ENCODE measurements at regions not wholly inside any gene's neighbourhood (a gene's known extent, or its start where the extent isn't known, plus 50 kb on each side); places are given as distances from the start of the nearest gene placed in this dataset.

GRCh38 chr6:6764764-6765434, 176.4 kb downstream of the LY86 start:
- Histone ChIP-seq H3K4me1 (ENCODE audit: insufficient read depth) (no peaks in the 10 kb centered on the region), H3K27me3 (ENCODE audit: insufficient read depth) (no peaks in the 10 kb centered on the region), H3K4me3 (no peak overlapping the region), H2AFZ (no peak overlapping the region; the same call in 1 of the 2 replicates), H3K79me2 (replicated peaks; ENCODE audit: insufficient read depth) (no peaks in the 10 kb centered on the region), H3F3A (replicated peaks; ENCODE audit: low read depth) (no peaks in the 10 kb centered on the region), H4K20me1 (replicated peaks; ENCODE audit: insufficient read depth) (no peaks in the 10 kb centered on the region), H3K9me2 (ENCODE audit: insufficient read depth) (no peaks in the 10 kb centered on the region), H3K27ac (ENCODE audit: low read depth) (no peak overlapping the region), H3K36me3 (ENCODE audit: insufficient read depth) (no peaks in the 10 kb centered on the region), H3K4me2 (no peak overlapping the region)
- Mint-ChIP-seq H3K4me3 (no peak overlapping the region), H3K27ac (no peak overlapping the region), H3K27me3 (ENCODE audit: insufficient read depth, low read depth, poor library complexity) (peaks cover 4% of the 10 kb centered on the region), H3K9me3 (no peaks in the 10 kb centered on the region), H3K4me1 (peaks cover 2% of the 10 kb centered on the region), H3K36me3 (ENCODE audit: low read depth) (no peaks in the 10 kb centered on the region)
- DNase-seq (ENCODE audit: low spot score) (no peak), ATAC-seq (no peak)
- TF ChIP-seq ZNF331 (CRISPR knock-in tag; IDR thresholded peaks at IDR 0.05; ENCODE audit: low read depth) (no peak), EZH2 (IDR thresholded peaks at IDR 0.05; ENCODE audit: low read depth, unreplicated experiment) (no peak), JUNB (IDR thresholded peaks at IDR 0.05; ENCODE audit: unreplicated experiment) (no peak), STAT1 (IDR thresholded peaks at IDR 0.05; ENCODE audit: unreplicated experiment) (no peak), ETS1 (IDR thresholded peaks at IDR 0.05) (no peak), NANOG (IDR thresholded peaks at IDR 0.05; ENCODE audit: borderline replicate concordance) (no peak), POLR2AphosphoS5 (IDR thresholded peaks at IDR 0.05; ENCODE audit: low read depth) (no peak), ZNF114 (CRISPR knock-in tag; IDR thresholded peaks at IDR 0.05) (no peak), EZH2phosphoT487 (IDR thresholded peaks at IDR 0.05; ENCODE audit: unreplicated experiment) (no peak), CREB1 (CRISPR knock-in tag; IDR thresholded peaks at IDR 0.05; ENCODE audit: low read depth) (no peak)
- TF ChIP-seq, protein P1, sequence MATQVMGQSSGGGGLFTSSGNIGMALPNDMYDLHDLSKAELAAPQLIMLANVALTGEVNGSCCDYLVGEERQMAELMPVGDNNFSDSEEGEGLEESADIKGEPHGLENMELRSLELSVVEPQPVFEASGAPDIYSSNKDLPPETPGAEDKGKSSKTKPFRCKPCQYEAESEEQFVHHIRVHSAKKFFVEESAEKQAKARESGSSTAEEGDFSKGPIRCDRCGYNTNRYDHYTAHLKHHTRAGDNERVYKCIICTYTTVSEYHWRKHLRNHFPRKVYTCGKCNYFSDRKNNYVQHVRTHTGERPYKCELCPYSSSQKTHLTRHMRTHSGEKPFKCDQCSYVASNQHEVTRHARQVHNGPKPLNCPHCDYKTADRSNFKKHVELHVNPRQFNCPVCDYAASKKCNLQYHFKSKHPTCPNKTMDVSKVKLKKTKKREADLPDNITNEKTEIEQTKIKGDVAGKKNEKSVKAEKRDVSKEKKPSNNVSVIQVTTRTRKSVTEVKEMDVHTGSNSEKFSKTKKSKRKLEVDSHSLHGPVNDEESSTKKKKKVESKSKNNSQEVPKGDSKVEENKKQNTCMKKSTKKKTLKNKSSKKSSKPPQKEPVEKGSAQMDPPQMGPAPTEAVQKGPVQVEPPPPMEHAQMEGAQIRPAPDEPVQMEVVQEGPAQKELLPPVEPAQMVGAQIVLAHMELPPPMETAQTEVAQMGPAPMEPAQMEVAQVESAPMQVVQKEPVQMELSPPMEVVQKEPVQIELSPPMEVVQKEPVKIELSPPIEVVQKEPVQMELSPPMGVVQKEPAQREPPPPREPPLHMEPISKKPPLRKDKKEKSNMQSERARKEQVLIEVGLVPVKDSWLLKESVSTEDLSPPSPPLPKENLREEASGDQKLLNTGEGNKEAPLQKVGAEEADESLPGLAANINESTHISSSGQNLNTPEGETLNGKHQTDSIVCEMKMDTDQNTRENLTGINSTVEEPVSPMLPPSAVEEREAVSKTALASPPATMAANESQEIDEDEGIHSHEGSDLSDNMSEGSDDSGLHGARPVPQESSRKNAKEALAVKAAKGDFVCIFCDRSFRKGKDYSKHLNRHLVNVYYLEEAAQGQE (IDR thresholded peaks at IDR 0.05; ENCODE audit: unreplicated experiment), result no peak
- TF ChIP-seq, protein P2, sequence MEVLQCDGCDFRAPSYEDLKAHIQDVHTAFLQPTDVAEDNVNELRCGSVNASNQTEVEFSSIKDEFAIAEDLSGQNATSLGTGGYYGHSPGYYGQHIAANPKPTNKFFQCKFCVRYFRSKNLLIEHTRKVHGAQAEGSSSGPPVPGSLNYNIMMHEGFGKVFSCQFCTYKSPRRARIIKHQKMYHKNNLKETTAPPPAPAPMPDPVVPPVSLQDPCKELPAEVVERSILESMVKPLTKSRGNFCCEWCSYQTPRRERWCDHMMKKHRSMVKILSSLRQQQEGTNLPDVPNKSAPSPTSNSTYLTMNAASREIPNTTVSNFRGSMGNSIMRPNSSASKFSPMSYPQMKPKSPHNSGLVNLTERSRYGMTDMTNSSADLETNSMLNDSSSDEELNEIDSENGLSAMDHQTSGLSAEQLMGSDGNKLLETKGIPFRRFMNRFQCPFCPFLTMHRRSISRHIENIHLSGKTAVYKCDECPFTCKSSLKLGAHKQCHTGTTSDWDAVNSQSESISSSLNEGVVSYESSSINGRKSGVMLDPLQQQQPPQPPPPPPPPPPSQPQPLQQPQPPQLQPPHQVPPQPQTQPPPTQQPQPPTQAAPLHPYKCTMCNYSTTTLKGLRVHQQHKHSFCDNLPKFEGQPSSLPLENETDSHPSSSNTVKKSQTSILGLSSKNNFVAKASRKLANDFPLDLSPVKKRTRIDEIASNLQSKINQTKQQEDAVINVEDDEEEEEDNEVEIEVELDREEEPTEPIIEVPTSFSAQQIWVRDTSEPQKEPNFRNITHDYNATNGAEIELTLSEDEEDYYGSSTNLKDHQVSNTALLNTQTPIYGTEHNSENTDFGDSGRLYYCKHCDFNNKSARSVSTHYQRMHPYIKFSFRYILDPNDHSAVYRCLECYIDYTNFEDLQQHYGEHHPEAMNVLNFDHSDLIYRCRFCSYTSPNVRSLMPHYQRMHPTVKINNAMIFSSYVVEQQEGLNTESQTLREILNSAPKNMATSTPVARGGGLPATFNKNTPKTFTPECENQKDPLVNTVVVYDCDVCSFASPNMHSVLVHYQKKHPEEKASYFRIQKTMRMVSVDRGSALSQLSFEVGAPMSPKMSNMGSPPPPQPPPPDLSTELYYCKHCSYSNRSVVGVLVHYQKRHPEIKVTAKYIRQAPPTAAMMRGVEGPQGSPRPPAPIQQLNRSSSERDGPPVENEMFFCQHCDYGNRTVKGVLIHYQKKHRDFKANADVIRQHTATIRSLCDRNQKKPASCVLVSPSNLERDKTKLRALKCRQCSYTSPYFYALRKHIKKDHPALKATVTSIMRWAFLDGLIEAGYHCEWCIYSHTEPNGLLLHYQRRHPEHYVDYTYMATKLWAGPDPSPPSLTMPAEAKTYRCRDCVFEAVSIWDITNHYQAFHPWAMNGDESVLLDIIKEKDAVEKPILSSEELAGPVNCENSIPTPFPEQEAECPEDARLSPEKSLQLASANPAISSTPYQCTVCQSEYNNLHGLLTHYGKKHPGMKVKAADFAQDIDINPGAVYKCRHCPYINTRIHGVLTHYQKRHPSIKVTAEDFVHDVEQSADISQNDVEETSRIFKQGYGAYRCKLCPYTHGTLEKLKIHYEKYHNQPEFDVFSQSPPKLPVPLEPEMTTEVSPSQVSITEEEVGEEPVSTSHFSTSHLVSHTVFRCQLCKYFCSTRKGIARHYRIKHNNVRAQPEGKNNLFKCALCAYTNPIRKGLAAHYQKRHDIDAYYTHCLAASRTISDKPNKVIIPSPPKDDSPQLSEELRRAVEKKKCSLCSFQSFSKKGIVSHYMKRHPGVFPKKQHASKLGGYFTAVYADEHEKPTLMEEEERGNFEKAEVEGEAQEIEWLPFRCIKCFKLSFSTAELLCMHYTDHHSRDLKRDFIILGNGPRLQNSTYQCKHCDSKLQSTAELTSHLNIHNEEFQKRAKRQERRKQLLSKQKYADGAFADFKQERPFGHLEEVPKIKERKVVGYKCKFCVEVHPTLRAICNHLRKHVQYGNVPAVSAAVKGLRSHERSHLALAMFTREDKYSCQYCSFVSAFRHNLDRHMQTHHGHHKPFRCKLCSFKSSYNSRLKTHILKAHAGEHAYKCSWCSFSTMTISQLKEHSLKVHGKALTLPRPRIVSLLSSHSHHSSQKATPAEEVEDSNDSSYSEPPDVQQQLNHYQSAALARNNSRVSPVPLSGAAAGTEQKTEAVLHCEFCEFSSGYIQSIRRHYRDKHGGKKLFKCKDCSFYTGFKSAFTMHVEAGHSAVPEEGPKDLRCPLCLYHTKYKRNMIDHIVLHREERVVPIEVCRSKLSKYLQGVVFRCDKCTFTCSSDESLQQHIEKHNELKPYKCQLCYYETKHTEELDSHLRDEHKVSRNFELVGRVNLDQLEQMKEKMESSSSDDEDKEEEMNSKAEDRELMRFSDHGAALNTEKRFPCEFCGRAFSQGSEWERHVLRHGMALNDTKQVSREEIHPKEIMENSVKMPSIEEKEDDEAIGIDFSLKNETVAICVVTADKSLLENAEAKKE (CRISPR knock-in tag; IDR thresholded peaks at IDR 0.05), result no peak
- TF ChIP-seq, protein P3, sequence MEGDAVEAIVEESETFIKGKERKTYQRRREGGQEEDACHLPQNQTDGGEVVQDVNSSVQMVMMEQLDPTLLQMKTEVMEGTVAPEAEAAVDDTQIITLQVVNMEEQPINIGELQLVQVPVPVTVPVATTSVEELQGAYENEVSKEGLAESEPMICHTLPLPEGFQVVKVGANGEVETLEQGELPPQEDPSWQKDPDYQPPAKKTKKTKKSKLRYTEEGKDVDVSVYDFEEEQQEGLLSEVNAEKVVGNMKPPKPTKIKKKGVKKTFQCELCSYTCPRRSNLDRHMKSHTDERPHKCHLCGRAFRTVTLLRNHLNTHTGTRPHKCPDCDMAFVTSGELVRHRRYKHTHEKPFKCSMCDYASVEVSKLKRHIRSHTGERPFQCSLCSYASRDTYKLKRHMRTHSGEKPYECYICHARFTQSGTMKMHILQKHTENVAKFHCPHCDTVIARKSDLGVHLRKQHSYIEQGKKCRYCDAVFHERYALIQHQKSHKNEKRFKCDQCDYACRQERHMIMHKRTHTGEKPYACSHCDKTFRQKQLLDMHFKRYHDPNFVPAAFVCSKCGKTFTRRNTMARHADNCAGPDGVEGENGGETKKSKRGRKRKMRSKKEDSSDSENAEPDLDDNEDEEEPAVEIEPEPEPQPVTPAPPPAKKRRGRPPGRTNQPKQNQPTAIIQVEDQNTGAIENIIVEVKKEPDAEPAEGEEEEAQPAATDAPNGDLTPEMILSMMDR (conservative IDR thresholded peaks at IDR 0.05; ENCODE audit: low read depth in 2 of 2), result no peak
